ENCODE measurements at regions not wholly inside any gene's neighbourhood (a gene's known extent, or its start where the extent isn't known, plus 50 kb on each side); places are given as distances from the start of the nearest gene placed in this dataset.

- Mint-ChIP-seq H3K4me1 (ENCODE audit: low read depth) (no peaks in the 10 kb centered on the region), H3K4me3 (no peak overlapping the region), H3K27me3 (ENCODE audit: low read depth) (peaks cover 3% of the 10 kb centered on the region), H3K36me3 (ENCODE audit: insufficient read depth) (no peaks in the 10 kb centered on the region), H3K9me3 (no peaks in the 10 kb centered on the region)
- DNase-seq, result no peak
- ATAC-seq, result no peak
Observed at GRCh38 chr2:226487573-226487972, 312.0 kb downstream of the IRS1 start.

GRCh38 chr2:226483745-226484619 lies 315.6 kb downstream of the IRS1 start:
- DNase-seq (no peak), ATAC-seq (no peak)
- no peak overlapping the region for H3K4me3 Mint-ChIP-seq
- H3K9me3 Mint-ChIP-seq, result no peaks in the 10 kb centered on the region
- no peaks in the 10 kb centered on the region for H3K4me1 Mint-ChIP-seq (ENCODE audit: low read depth)
- H3K27me3 Mint-ChIP-seq (ENCODE audit: low read depth), result peaks cover 3% of the 10 kb centered on the region
- H3K36me3 Mint-ChIP-seq (ENCODE audit: insufficient read depth), result no peaks in the 10 kb centered on the region

DNA sequence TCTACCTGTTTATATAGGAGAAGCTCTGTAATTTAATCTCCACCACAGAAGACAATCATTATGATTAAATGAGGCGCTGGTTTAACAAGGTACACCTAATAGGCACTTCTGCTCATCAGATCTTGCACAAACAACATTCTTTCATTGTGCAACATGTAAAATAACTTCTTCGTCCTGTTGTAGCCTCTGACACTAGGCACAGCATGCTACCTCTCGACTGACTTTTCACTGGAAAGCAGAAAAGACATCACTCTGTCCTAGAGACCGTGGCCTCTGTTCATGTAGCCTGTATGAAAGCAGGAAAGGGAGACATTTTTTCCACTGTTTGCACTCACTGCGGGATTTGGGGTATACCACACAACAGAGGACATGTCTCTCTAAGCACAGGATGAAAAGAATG lies 316.5 kb downstream of the IRS1 start:
- ATAC-seq, result no peak
- Mint-ChIP-seq H3K4me1 (ENCODE audit: low read depth) (no peaks in the 10 kb centered on the region), H3K9me3 (no peaks in the 10 kb centered on the region)

GRCh38 chr2:226478109-226478809 lies 321.4 kb downstream of the IRS1 start:
- DNase-seq, result no peak
- no peaks in the 10 kb centered on the region for H3K27me3 Mint-ChIP-seq (ENCODE audit: low read depth)
- H3K9me3 Mint-ChIP-seq, result no peaks in the 10 kb centered on the region
- H3K36me3 Mint-ChIP-seq (ENCODE audit: insufficient read depth), result no peaks in the 10 kb centered on the region
- H3K4me3 Mint-ChIP-seq, result no peak overlapping the region
- no peak for ATAC-seq
- H3K4me1 Mint-ChIP-seq (ENCODE audit: low read depth), result no peaks in the 10 kb centered on the region

More for the DNA sequence above, 316.5 kb downstream of the IRS1 start:
- H3K27me3 Mint-ChIP-seq (ENCODE audit: low read depth), result peaks cover 3% of the 10 kb centered on the region
- no peak overlapping the region for H3K4me3 Mint-ChIP-seq
- H3K36me3 Mint-ChIP-seq (ENCODE audit: insufficient read depth), result no peaks in the 10 kb centered on the region
- no peak for DNase-seq

- ATAC-seq (no peak), DNase-seq (no peak)
- Mint-ChIP-seq H3K4me1 (ENCODE audit: low read depth) (no peaks in the 10 kb centered on the region), H3K9me3 (no peaks in the 10 kb centered on the region), H3K27me3 (ENCODE audit: low read depth) (no peaks in the 10 kb centered on the region), H3K36me3 (ENCODE audit: insufficient read depth) (no peaks in the 10 kb centered on the region), H3K4me3 (no peak overlapping the region)
Observed at GRCh38 chr2:226477221-226478108, 322.2 kb downstream of the IRS1 start.

- H3K9me3 Mint-ChIP-seq, result no peaks in the 10 kb centered on the region
- ATAC-seq, result no peak
- H3K4me3 Mint-ChIP-seq, result no peak overlapping the region
- no peaks in the 10 kb centered on the region for H3K27me3 Mint-ChIP-seq (ENCODE audit: low read depth)
- no peaks in the 10 kb centered on the region for H3K36me3 Mint-ChIP-seq (ENCODE audit: insufficient read depth)
- H3K4me1 Mint-ChIP-seq (ENCODE audit: low read depth), result no peaks in the 10 kb centered on the region
- DNase-seq, result no peak
Observed at GRCh38 chr2:226475650-226476049, 324.0 kb downstream of the IRS1 start.

DNA sequence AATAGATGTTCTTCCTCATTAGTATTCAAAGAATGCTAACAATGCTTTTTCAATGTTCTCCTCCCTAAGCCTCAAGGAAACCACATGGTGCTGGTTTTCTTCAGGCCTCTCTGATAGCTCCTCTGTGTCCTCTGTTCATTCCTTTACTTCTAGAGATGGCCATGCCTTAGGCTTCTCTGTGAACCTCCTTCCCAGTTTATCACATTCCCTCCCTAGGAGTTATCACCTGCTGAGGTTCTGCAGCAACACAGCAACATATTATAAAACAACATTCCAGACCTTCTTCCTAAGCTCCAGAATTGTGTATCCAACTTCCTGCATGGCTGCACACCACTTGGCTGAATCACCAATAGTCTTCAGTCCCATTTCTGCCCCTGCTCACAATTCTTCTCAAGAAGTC lies 325.5 kb downstream of the IRS1 start:
- DNase-seq, result no peak
- Mint-ChIP-seq H3K4me3 (no peak overlapping the region), H3K36me3 (ENCODE audit: insufficient read depth) (no peaks in the 10 kb centered on the region), H3K27me3 (ENCODE audit: low read depth) (no peaks in the 10 kb centered on the region), H3K4me1 (ENCODE audit: low read depth) (no peaks in the 10 kb centered on the region), H3K9me3 (no peaks in the 10 kb centered on the region)
- ATAC-seq, result no peak

GRCh38 chr2:226471987-226472470 lies 327.6 kb downstream of the IRS1 start:
- ATAC-seq, result no peak

DNA sequence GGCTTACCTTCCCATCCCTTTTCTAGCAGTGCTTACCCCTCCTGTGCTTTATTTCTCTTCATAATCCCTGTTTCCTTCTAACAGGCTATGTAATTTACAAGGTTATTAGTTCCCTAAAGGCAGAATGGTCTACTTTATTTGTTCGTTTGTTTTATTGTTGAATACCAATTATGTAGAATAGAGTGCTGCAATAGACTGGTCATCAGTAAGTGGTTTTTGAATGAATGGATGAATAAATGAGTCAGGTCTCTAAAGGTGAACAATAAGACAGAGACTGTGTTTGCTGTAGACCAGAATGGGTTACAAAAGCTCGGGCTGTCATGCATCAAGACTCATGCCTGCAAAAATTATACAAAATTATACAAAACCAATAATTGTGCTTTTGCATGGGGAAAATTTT lies 332.0 kb downstream of the IRS1 start:
- ATAC-seq (no peak), DNase-seq (no peak)
- peaks cover 2% of the 10 kb centered on the region for H3K9me3 Mint-ChIP-seq
- H3K4me1 Mint-ChIP-seq (ENCODE audit: low read depth), result no peaks in the 10 kb centered on the region
- no peaks in the 10 kb centered on the region for H3K27me3 Mint-ChIP-seq (ENCODE audit: low read depth)
- no peaks in the 10 kb centered on the region for H3K36me3 Mint-ChIP-seq (ENCODE audit: insufficient read depth)
- H3K4me3 Mint-ChIP-seq, result no peak overlapping the region

More at GRCh38 chr2:226471987-226472470, 327.6 kb downstream of the IRS1 start:
- Mint-ChIP-seq H3K27me3 (ENCODE audit: low read depth) (no peaks in the 10 kb centered on the region), H3K36me3 (ENCODE audit: insufficient read depth) (no peaks in the 10 kb centered on the region), H3K4me3 (no peak overlapping the region), H3K9me3 (no peaks in the 10 kb centered on the region), H3K4me1 (ENCODE audit: low read depth) (no peaks in the 10 kb centered on the region)
- DNase-seq, result no peak

- H3K4me1 Mint-ChIP-seq (ENCODE audit: low read depth), result no peaks in the 10 kb centered on the region
- H3K27me3 Mint-ChIP-seq (ENCODE audit: low read depth), result no peaks in the 10 kb centered on the region
- H3K9me3 Mint-ChIP-seq, result peaks cover 6% of the 10 kb centered on the region
- H3K36me3 Mint-ChIP-seq (ENCODE audit: insufficient read depth), result no peaks in the 10 kb centered on the region
- DNase-seq (no peak), ATAC-seq (no peak)
- H3K4me3 Mint-ChIP-seq, result no peak overlapping the region
Observed at GRCh38 chr2:226467221-226467620, 332.4 kb downstream of the IRS1 start.

DNA sequence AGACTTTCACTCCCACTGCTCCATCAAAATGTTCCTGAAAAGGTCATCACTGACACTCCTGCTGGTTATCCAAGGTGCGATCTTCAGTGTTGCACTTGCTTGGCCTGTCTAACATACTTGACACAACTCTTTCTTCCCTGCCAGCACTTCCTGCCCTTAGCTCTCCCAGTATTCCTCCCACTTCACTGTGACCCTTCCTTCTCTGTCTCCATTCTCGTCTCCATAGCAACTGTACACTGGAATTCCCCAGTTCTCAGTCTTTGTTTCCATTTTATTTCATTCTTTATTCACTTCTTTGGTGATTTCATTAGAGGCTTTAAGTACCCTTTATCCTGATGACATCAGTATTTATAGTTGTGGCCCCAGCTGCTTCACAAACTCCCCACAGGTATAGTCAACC lies 333.0 kb downstream of the IRS1 start:
- ATAC-seq (no peak), DNase-seq (no peak)
- H3K4me3 Mint-ChIP-seq, result no peak overlapping the region
- H3K9me3 Mint-ChIP-seq, result peaks cover 12% of the 10 kb centered on the region
- no peaks in the 10 kb centered on the region for H3K27me3 Mint-ChIP-seq (ENCODE audit: low read depth)
- no peaks in the 10 kb centered on the region for H3K36me3 Mint-ChIP-seq (ENCODE audit: insufficient read depth)
- no peaks in the 10 kb centered on the region for H3K4me1 Mint-ChIP-seq (ENCODE audit: low read depth)

DNA sequence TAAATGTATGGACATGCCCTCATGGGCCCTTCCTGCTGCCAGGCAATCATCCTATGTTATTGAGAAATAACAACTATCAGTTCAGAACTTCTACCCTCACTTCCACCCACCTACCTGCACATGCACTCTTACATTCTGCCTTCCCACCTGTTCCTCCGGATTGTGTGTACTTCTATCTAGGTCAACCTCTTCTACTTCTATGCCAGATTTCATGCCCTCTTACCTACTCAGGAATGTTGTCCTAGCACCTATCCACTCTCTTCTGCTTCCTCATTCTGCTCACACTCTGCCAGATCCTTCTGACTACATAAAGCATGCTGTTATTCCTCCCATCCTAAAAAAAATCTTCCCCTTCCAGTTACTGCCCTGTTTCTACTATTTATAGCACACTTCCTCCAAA lies 333.5 kb downstream of the IRS1 start:
- H3K4me3 Mint-ChIP-seq, result no peak overlapping the region
- H3K4me1 Mint-ChIP-seq (ENCODE audit: low read depth), result no peaks in the 10 kb centered on the region
- H3K27me3 Mint-ChIP-seq (ENCODE audit: low read depth), result no peaks in the 10 kb centered on the region
- no peaks in the 10 kb centered on the region for H3K36me3 Mint-ChIP-seq (ENCODE audit: insufficient read depth)
- ATAC-seq (no peak), DNase-seq (no peak)
- peaks cover 12% of the 10 kb centered on the region for H3K9me3 Mint-ChIP-seq

DNA sequence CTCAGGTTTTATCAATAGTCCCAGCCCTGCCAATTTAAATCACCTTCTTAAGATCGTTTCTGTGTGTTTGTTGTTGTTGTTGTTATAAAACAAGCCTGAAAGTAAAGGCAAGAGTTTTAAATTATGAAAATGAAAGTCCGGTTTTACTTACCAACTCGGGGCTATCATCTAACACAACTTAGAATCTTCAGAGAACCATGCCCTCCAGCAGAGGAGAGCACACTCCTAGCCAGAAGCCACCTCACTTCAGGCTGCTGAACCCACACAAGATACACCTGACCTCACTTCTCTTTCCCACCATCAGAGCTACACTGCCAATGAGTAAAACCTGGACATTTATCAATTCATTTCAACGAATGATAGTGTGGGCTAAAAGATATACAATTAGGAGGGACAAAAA lies 335.2 kb downstream of the IRS1 start:
- ATAC-seq (no peak), DNase-seq (no peak)
- no peak overlapping the region for H3K4me3 Mint-ChIP-seq
- no peaks in the 10 kb centered on the region for H3K36me3 Mint-ChIP-seq (ENCODE audit: insufficient read depth)
- peaks cover 1% of the 10 kb centered on the region for H3K27me3 Mint-ChIP-seq (ENCODE audit: low read depth)
- no peaks in the 10 kb centered on the region for H3K4me1 Mint-ChIP-seq (ENCODE audit: low read depth)
- peaks cover 12% of the 10 kb centered on the region for H3K9me3 Mint-ChIP-seq

DNA sequence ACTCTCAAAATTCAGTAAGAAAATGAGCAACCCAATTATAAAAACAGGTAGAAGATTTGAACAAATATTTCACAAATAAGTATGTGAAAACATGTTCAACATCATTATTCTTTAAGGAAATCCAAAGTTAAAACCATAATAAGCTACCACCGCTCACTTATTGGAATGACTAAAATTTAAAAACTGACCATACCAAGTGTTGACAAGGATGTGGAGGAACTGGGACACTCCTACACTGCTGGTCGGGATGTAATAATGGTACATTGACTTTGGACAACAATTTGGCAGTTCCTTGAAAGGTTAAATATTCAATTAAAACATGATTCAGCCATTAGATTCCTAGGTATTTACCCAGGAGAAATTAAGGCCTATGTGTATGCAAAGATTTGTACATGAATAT lies 336.5 kb downstream of the IRS1 start:
- Mint-ChIP-seq H3K4me1 (ENCODE audit: low read depth) (no peaks in the 10 kb centered on the region), H3K4me3 (no peak overlapping the region), H3K9me3 (peaks cover 12% of the 10 kb centered on the region), H3K27me3 (ENCODE audit: low read depth) (peaks cover 6% of the 10 kb centered on the region), H3K36me3 (ENCODE audit: insufficient read depth) (no peaks in the 10 kb centered on the region)
- ATAC-seq, result no peak
- no peak for DNase-seq
